Activated CD8-positive, alpha-beta memory T cell treated with anti-CD3 and anti-CD28 coated beads, Interleukin-2, amount 50 U/mL, for 4 hours (primary cell): ENCODE measurements at regions not wholly inside any gene's neighbourhood (a gene's known extent, or its start where the extent isn't known, plus 50 kb on each side); places are given as distances from the start of the nearest gene placed in this dataset.
A peak's percentile ranks its signal among the peaks of the same experiment; 100 is the strongest.

Experiments
- DNase-seq: peaks from one replicate; pipeline ENCODE4 v3.0.0-alpha.2; 2020

GRCh38 chr1:38536089-38536488, 323.5 kb downstream of the RRAGC start:
- no peak for DNase-seq

- no peak for DNase-seq
Observed at GRCh38 chr1:38534473-38534823, 325.1 kb downstream of the RRAGC start.

- no peak for DNase-seq
Observed at GRCh38 chr1:38533772-38534472, 325.6 kb downstream of the RRAGC start.

GRCh38 chr1:38530957-38531356, 328.6 kb downstream of the RRAGC start:
- DNase-seq, result no peak

GRCh38 chr1:38529946-38530345, 329.6 kb downstream of the RRAGC start:
- DNase-seq, result no peak

- DNase-seq, result no peak
Observed at GRCh38 chr1:38529391-38529790, 330.2 kb downstream of the RRAGC start.

GRCh38 chr1:38528623-38529022, 330.9 kb downstream of the RRAGC start:
- DNase-seq, result no peak

- DNase-seq, result peak; percentile 59
Observed at GRCh38 chr1:38527373-38527966, 332.1 kb downstream of the RRAGC start.

GRCh38 chr1:38526046-38526445, 333.5 kb downstream of the RRAGC start:
- DNase-seq, result no peak

GRCh38 chr1:38525343-38526043, 334.1 kb downstream of the RRAGC start:
- DNase-seq, result no peak

GRCh38 chr1:38524025-38524641, 335.4 kb downstream of the RRAGC start:
- DNase-seq, result no peak

GRCh38 chr1:38523568-38523939, 336.0 kb downstream of the RRAGC start:
- DNase-seq, result no peak

GRCh38 chr1:38522915-38523567, 336.5 kb downstream of the RRAGC start:
- no peak for DNase-seq

GRCh38 chr1:38516560-38516959, 343.0 kb downstream of the RRAGC start:
- DNase-seq, result no peak

- no peak for DNase-seq
Observed at GRCh38 chr1:38512789-38513188, 346.8 kb downstream of the RRAGC start.

GRCh38 chr1:38512024-38512767, 347.4 kb downstream of the RRAGC start:
- DNase-seq, result no peak

- no peak for DNase-seq
Observed at GRCh38 chr1:38508232-38508631, 351.3 kb downstream of the RRAGC start.

GRCh38 chr1:38507563-38507962, 352.0 kb downstream of the RRAGC start:
- no peak for DNase-seq

- DNase-seq, result no peak
Observed at GRCh38 chr1:38505944-38506343, 353.6 kb downstream of the RRAGC start.

- DNase-seq, result no peak
Observed at GRCh38 chr1:38502758-38503157, 356.8 kb downstream of the RRAGC start.

- no peak for DNase-seq
Observed at GRCh38 chr1:38500891-38501290, 358.7 kb downstream of the RRAGC start.

- no peak for DNase-seq
Observed at GRCh38 chr1:38500352-38500751, 359.2 kb downstream of the RRAGC start.

GRCh38 chr1:38498686-38499085, 360.9 kb downstream of the RRAGC start:
- DNase-seq, result no peak
